Testis (tissue), 2 donors: ENCODE measurements at regions not wholly inside any gene's neighbourhood (a gene's known extent, or its start where the extent isn't known, plus 50 kb on each side); places are given as distances from the start of the nearest gene placed in this dataset.

Experiments
- POLR2A ChIP-seq: fragments of 450-650 bp; IDR thresholded peaks from one replicate; pipeline ENCODE4 v1.6.1; 2017; ENCODE audit warnings: antibody characterized with exemption, mild to moderate bottlenecking, moderate library complexity
- TF ChIP-seq, protein P1 (sequence below), 3 experiments: fragments of 450-650 bp in 2 of 3; fragments of 200-600 bp in 1 of 3; sonication (generic) in 1 of 3; IDR thresholded peaks; one replicate each; pipeline ENCODE4 v1.5.1; 2016 to 2019; ENCODE audit warnings: antibody characterized with exemption in 3 of 3, mild to moderate bottlenecking in 2 of 3, moderate library complexity in 1 of 3

GRCh38 chr17:5747276-5747675, 163.0 kb upstream of the NLRP1 start:
- TF ChIP-seq, protein P1, sequence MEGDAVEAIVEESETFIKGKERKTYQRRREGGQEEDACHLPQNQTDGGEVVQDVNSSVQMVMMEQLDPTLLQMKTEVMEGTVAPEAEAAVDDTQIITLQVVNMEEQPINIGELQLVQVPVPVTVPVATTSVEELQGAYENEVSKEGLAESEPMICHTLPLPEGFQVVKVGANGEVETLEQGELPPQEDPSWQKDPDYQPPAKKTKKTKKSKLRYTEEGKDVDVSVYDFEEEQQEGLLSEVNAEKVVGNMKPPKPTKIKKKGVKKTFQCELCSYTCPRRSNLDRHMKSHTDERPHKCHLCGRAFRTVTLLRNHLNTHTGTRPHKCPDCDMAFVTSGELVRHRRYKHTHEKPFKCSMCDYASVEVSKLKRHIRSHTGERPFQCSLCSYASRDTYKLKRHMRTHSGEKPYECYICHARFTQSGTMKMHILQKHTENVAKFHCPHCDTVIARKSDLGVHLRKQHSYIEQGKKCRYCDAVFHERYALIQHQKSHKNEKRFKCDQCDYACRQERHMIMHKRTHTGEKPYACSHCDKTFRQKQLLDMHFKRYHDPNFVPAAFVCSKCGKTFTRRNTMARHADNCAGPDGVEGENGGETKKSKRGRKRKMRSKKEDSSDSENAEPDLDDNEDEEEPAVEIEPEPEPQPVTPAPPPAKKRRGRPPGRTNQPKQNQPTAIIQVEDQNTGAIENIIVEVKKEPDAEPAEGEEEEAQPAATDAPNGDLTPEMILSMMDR (IDR thresholded peaks at IDR 0.05) = no peak
- TF ChIP-seq POLR2A = no peak
